ENCODE measurements at regions not wholly inside any gene's neighbourhood (a gene's known extent, or its start where the extent isn't known, plus 50 kb on each side); places are given as distances from the start of the nearest gene placed in this dataset.

DNA sequence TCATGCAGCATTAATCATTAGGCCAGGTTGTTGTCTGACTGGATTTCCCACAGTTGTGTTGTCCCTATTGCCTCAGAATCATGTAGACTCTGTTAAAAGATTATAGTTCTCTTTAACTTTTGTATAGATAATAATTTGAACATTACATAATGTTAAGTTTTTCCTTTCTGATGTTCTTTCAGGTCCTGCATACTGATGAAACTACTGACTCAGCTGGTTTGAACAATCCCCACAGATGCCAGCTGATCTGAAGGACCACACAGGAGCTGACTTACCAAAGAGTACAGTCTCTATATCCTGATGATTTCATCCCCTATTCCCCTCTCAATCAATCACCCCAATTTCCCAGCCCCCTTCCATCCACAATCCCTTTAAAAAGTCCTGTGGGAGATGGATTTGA is 341.2 kb upstream of the MGAT4C start:
- TF ChIP-seq SP1 (IDR thresholded peaks at IDR 0.05) (no peak), ARNT (IDR thresholded peaks at IDR 0.05) (no peak), SUZ12 (IDR thresholded peaks at IDR 0.05) (no peak)

Measured in HEK293T (cell line).